Liver (tissue), 8 donors: ENCODE measurements at regions not wholly inside any gene's neighbourhood (a gene's known extent, or its start where the extent isn't known, plus 50 kb on each side); places are given as distances from the start of the nearest gene placed in this dataset.
A peak's percentile ranks its signal among the peaks of the same experiment; 100 is the strongest.

Source experiments
- DNase-seq: peaks from one replicate; pipeline ENCODE4 v3.0.0-alpha.2; 2017; ENCODE audit warnings: low spot score
- H3K27ac ChIP-seq, 2 donors: one replicate each; pipeline ENCODE4 v1.7.0; 2013; ENCODE audit warnings: inconsistent platforms in 2 of 2, low read length in 2 of 2, control low read depth in 1 of 2, low read depth in 1 of 2, mild to moderate bottlenecking in 1 of 2
- H3K27me3 ChIP-seq, 4 donors: one replicate each; pipeline versions ENCODE4 v1.6.1 to v1.7.0; 2013; ENCODE audit warnings: low read length in 3 of 4, inconsistent platforms in 1 of 4, mild to moderate bottlenecking in 1 of 4, moderate library complexity in 1 of 4; ENCODE audit not compliant: control insufficient read depth in 4 of 4, insufficient read depth in 4 of 4
- H3K36me3 ChIP-seq, 4 donors: one replicate each; pipeline versions ENCODE4 v1.6.1 to v1.7.0; 2013; ENCODE audit warnings: low read length in 3 of 4, mild to moderate bottlenecking in 3 of 4, low read depth in 1 of 4, moderate library complexity in 1 of 4; ENCODE audit not compliant: control insufficient read depth in 4 of 4, insufficient read depth in 3 of 4
- H3K4me1 ChIP-seq, 4 donors: one replicate each; pipeline versions ENCODE4 v1.6.1 to v1.7.0; 2013; ENCODE audit warnings: low read length in 3 of 4, mild to moderate bottlenecking in 3 of 4, moderate library complexity in 1 of 4; ENCODE audit not compliant: control insufficient read depth in 4 of 4, insufficient read depth in 4 of 4
- H3K4me3 ChIP-seq, 3 donors: one replicate each; pipeline versions ENCODE4 v1.6.1 to v1.7.0; 2013; ENCODE audit warnings: low read length in 3 of 3, control low read depth in 1 of 3, low read depth in 1 of 3, mild to moderate bottlenecking in 1 of 3
- H3K9ac ChIP-seq, 2 donors: one replicate each; pipeline ENCODE4 v1.7.0; 2013; ENCODE audit warnings: low read length in 2 of 2, mild to moderate bottlenecking in 2 of 2, moderate library complexity in 2 of 2, control low read depth in 1 of 2, low read depth in 1 of 2
- H3K9me3 ChIP-seq, 4 donors: one replicate each; pipeline versions ENCODE4 v1.6.1 to v1.7.0; 2013; ENCODE audit warnings: low read length in 3 of 4; ENCODE audit not compliant: control insufficient read depth in 4 of 4
- EGR1 ChIP-seq, 2 donors: IDR thresholded peaks; 2 replicates each; pipeline ENCODE4 v1.6.1; 2016 to 2018; ENCODE audit warnings: antibody characterized with exemption in 2 of 2, low read depth in 2 of 2
- FOXA1 ChIP-seq: IDR thresholded peaks from 2 replicates; pipeline ENCODE4 v1.6.1; 2016; ENCODE audit warnings: antibody characterized with exemption
- FOXA2 ChIP-seq: IDR thresholded peaks from 2 replicates; pipeline ENCODE4 v1.6.1; 2016; ENCODE audit warnings: antibody characterized with exemption
- GABPA ChIP-seq, 2 donors: IDR thresholded peaks in 1 of 2; conservative IDR thresholded peaks in 1 of 2; 2 replicates each; pipeline ENCODE4 v1.6.1; 2016; ENCODE audit warnings: antibody characterized with exemption in 2 of 2, mild to moderate bottlenecking in 1 of 2, moderate library complexity in 1 of 2
- HNF4A ChIP-seq, 2 donors: conservative IDR thresholded peaks; 2 replicates each; pipeline ENCODE4 v1.6.1; 2016; ENCODE audit warnings: antibody characterized with exemption in 2 of 2, mild to moderate bottlenecking in 2 of 2
- HNF4G ChIP-seq: IDR thresholded peaks from 2 replicates; pipeline ENCODE4 v1.6.1; 2016; ENCODE audit warnings: antibody characterized with exemption
- JUND ChIP-seq, 2 donors: IDR thresholded peaks; 2 replicates each; pipeline ENCODE4 v1.6.1; 2016; ENCODE audit warnings: antibody characterized with exemption in 2 of 2
- NR2F2 ChIP-seq: IDR thresholded peaks from 2 replicates; pipeline ENCODE4 v1.6.1; 2016; ENCODE audit warnings: antibody characterized with exemption
- RAD21 ChIP-seq, 2 donors: IDR thresholded peaks; 2 replicates each; pipeline ENCODE4 v1.6.1; 2016; ENCODE audit warnings: antibody characterized with exemption in 2 of 2, mild to moderate bottlenecking in 2 of 2
- RXRA ChIP-seq, 2 donors: IDR thresholded peaks; 2 replicates each; pipeline ENCODE4 v1.6.1; 2017 to 2018; ENCODE audit warnings: antibody characterized with exemption in 2 of 2, mild to moderate bottlenecking in 1 of 2
- SP1 ChIP-seq: IDR thresholded peaks from 2 replicates; pipeline ENCODE4 v1.6.1; 2018; ENCODE audit warnings: antibody characterized with exemption, mild to moderate bottlenecking
- TAF1 ChIP-seq: conservative IDR thresholded peaks from 2 replicates; pipeline ENCODE4 v1.6.1; 2016; ENCODE audit warnings: antibody characterized with exemption, mild to moderate bottlenecking
- YY1 ChIP-seq: IDR thresholded peaks from 2 replicates; pipeline ENCODE4 v1.6.1; 2016; ENCODE audit warnings: antibody characterized with exemption, mild to moderate bottlenecking
- WGBS: extraction: QIAGEN DNeasy Blood & Tissue Kit; methylation state at CpG from one replicate; pipeline ENCODE4 v1.1.7; 2013; 5-methylcytosine and 5-hydroxymethylcytosine counted together
- TF ChIP-seq, protein P1 (sequence below): fragments of 150-350 bp; IDR thresholded peaks from 2 replicates; pipeline ENCODE4 v1.5.1; 2017; ENCODE audit warnings: improper control_type of control experiment, low read depth, low read length; ENCODE audit not compliant: missing input control
- TF ChIP-seq, protein P2 (sequence below): IDR thresholded peaks from 2 replicates; pipeline ENCODE4 v1.6.1; 2016; ENCODE audit warnings: antibody characterized with exemption
- TF ChIP-seq, protein P3 (sequence below): IDR thresholded peaks from 2 replicates; pipeline ENCODE4 v1.6.1; 2016; ENCODE audit warnings: antibody characterized with exemption
- TF ChIP-seq, protein P4 (sequence below): IDR thresholded peaks from 2 replicates; pipeline ENCODE4 v1.6.1; 2016; ENCODE audit warnings: antibody characterized with exemption, mild to moderate bottlenecking
- TF ChIP-seq, protein P5 (sequence below): IDR thresholded peaks from 2 replicates; pipeline ENCODE4 v1.6.1; 2016; ENCODE audit warnings: antibody characterized with exemption
- donor health status: healthy.
- donor health status: healthy.
- donor health status: healthy.
- donor health status: healthy.
- donor health status: healthy.

DNA sequence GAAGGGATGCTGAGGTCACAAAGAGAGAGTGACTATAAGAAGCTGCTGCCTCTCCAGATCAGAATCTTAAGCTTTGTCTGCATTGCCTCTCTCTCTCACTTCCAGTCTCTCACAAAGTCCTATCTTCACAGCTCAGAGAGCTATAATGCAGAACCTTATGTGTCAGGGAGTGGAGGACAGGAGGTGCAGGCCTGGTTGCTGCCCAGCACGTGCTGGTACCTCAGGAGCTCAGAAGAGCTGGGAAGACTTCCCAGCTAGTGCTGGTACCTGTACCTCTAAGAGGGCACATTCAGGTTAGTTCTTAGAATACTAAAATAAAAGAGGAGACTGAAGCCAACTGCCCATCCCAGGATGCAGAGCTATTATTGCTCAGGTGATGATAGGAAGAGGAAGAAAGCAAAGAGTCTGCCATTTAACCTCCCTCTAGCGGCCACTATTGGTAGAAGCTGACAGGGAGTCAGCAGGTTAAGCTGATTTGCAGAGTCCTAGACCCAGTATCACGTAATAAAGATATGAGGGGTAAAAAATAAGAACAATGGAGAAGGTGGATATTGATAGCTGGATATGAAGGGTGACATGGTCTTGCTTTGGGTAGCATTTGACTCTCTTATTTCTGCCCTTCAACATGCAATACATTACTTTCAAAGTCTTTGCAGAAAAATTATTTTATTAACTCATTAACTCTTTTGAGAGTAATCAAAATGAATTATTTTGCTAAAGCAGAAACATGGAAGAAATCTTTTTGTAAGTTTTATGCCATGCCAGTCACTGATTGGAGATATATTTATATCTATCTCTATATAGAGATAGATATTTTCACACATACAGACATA lies 138.1 kb upstream of the HMCN1 start:
- peak; percentile 39 for DNase-seq
- Histone ChIP-seq H3K27ac (no peak overlapping the region), H3K4me3 (no peak overlapping the region), H3K9ac (no peak overlapping the region), H3K27me3 (no peaks in the 10 kb centered on the region), H3K4me1 (peaks cover 0 to 4% (median 2%) of the 10 kb centered on the region in 4 donors), H3K36me3 (no peaks in the 10 kb centered on the region), H3K9me3 (no peaks in the 10 kb centered on the region)
- 56% methylated on average over 3 of the region's 3 CpGs for WGBS
- TF ChIP-seq, protein P1, sequence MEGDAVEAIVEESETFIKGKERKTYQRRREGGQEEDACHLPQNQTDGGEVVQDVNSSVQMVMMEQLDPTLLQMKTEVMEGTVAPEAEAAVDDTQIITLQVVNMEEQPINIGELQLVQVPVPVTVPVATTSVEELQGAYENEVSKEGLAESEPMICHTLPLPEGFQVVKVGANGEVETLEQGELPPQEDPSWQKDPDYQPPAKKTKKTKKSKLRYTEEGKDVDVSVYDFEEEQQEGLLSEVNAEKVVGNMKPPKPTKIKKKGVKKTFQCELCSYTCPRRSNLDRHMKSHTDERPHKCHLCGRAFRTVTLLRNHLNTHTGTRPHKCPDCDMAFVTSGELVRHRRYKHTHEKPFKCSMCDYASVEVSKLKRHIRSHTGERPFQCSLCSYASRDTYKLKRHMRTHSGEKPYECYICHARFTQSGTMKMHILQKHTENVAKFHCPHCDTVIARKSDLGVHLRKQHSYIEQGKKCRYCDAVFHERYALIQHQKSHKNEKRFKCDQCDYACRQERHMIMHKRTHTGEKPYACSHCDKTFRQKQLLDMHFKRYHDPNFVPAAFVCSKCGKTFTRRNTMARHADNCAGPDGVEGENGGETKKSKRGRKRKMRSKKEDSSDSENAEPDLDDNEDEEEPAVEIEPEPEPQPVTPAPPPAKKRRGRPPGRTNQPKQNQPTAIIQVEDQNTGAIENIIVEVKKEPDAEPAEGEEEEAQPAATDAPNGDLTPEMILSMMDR = peak; percentile 58
- TF ChIP-seq RAD21 (IDR thresholded peaks at IDR 0.05) (peak; percentile 73 to 88), EGR1 (IDR thresholded peaks at IDR 0.05; ENCODE audit: low read depth in 2 of 2) (no peak)

DNA sequence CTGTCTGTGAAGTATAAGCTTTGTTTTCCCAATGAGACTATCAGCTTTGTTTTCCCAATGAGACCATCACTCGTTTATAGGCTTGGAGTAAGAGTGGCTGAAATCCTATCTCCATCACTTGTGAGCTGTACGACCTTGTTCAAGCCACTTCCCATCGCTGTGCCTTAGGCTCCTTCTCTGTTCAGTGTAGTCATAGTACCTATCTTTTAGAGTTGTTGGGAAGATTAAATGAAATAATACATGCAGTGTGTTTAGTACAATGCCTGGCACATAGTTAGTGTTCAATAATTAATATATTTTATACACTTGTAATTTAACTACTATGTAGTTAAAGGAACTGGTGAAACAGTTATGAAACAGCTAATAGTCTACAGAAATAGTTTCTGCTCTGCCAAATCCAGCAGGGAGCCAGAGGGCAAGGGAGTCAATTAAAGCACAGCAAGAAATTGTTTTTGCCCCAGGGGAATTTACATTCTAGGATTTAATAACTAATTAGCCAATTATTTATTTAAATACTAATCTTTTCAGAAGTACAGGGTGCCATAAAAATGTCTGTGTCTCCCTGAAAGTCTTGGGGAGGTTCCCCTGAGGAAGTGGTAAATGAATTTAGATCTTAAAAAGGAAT lies 139.3 kb upstream of the HMCN1 start:
- Histone ChIP-seq H3K9ac (no peak overlapping the region), H3K27ac (no peak overlapping the region), H3K36me3 (no peaks in the 10 kb centered on the region), H3K4me1 (peaks cover 0 to 4% (median 2%) of the 10 kb centered on the region in 4 donors), H3K9me3 (no peaks in the 10 kb centered on the region), H3K27me3 (no peaks in the 10 kb centered on the region), H3K4me3 (no peak overlapping the region)
- 74% methylated on average over 3 of the region's 3 CpGs for WGBS
- no peak for TF ChIP-seq JUND (IDR thresholded peaks at IDR 0.05)
- no peak for TF ChIP-seq HNF4G
- TF ChIP-seq, protein P2, sequence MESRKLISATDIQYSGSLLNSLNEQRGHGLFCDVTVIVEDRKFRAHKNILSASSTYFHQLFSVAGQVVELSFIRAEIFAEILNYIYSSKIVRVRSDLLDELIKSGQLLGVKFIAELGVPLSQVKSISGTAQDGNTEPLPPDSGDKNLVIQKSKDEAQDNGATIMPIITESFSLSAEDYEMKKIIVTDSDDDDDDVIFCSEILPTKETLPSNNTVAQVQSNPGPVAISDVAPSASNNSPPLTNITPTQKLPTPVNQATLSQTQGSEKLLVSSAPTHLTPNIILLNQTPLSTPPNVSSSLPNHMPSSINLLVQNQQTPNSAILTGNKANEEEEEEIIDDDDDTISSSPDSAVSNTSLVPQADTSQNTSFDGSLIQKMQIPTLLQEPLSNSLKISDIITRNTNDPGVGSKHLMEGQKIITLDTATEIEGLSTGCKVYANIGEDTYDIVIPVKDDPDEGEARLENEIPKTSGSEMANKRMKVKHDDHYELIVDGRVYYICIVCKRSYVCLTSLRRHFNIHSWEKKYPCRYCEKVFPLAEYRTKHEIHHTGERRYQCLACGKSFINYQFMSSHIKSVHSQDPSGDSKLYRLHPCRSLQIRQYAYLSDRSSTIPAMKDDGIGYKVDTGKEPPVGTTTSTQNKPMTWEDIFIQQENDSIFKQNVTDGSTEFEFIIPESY = no peak
- TF ChIP-seq GABPA (IDR thresholded peaks at IDR 0.05 in 1 of 2, conservative IDR thresholded peaks at IDR 0.05 in 1 of 2) = no peak
- no peak for TF ChIP-seq HNF4A (conservative IDR thresholded peaks at IDR 0.05)
- TF ChIP-seq FOXA1 = no peak
- TF ChIP-seq RAD21 (IDR thresholded peaks at IDR 0.05) = no peak
- no peak for TF ChIP-seq RXRA (IDR thresholded peaks at IDR 0.05)
- TF ChIP-seq, protein P1 = no peak
- TF ChIP-seq EGR1 (IDR thresholded peaks at IDR 0.05; ENCODE audit: low read depth in 2 of 2) = no peak
- TF ChIP-seq, protein P3, sequence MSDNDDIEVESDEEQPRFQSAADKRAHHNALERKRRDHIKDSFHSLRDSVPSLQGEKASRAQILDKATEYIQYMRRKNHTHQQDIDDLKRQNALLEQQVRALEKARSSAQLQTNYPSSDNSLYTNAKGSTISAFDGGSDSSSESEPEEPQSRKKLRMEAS = no peak
- TF ChIP-seq NR2F2 = no peak
- no peak for TF ChIP-seq FOXA2
- TF ChIP-seq, protein P4, sequence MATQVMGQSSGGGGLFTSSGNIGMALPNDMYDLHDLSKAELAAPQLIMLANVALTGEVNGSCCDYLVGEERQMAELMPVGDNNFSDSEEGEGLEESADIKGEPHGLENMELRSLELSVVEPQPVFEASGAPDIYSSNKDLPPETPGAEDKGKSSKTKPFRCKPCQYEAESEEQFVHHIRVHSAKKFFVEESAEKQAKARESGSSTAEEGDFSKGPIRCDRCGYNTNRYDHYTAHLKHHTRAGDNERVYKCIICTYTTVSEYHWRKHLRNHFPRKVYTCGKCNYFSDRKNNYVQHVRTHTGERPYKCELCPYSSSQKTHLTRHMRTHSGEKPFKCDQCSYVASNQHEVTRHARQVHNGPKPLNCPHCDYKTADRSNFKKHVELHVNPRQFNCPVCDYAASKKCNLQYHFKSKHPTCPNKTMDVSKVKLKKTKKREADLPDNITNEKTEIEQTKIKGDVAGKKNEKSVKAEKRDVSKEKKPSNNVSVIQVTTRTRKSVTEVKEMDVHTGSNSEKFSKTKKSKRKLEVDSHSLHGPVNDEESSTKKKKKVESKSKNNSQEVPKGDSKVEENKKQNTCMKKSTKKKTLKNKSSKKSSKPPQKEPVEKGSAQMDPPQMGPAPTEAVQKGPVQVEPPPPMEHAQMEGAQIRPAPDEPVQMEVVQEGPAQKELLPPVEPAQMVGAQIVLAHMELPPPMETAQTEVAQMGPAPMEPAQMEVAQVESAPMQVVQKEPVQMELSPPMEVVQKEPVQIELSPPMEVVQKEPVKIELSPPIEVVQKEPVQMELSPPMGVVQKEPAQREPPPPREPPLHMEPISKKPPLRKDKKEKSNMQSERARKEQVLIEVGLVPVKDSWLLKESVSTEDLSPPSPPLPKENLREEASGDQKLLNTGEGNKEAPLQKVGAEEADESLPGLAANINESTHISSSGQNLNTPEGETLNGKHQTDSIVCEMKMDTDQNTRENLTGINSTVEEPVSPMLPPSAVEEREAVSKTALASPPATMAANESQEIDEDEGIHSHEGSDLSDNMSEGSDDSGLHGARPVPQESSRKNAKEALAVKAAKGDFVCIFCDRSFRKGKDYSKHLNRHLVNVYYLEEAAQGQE = no peak
- no peak for TF ChIP-seq YY1
- TF ChIP-seq, protein P5, sequence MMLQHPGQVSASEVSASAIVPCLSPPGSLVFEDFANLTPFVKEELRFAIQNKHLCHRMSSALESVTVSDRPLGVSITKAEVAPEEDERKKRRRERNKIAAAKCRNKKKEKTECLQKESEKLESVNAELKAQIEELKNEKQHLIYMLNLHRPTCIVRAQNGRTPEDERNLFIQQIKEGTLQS = no peak
- no peak for TF ChIP-seq SP1
- TF ChIP-seq TAF1 = no peak
- no peak for DNase-seq
